GM21786 (cell line): ENCODE measurements at regions not wholly inside any gene's neighbourhood (a gene's known extent, or its start where the extent isn't known, plus 50 kb on each side); places are given as distances from the start of the nearest gene placed in this dataset.
"Not testable (repeated sequence)": the region's sequence is repeated elsewhere in the genome, so short reads cannot be mapped to it uniquely, and the experiment has no call there.

Source experiments
- ATAC-seq: cut with Tn5 transposase; IDR thresholded peaks from one replicate; pipeline ENCODE4 v1.9.1; 2021; ENCODE audit not compliant: unreplicated experiment

- no peak for ATAC-seq
Measured at GRCh38 chr6:12476484-12476883, 186.3 kb downstream of the EDN1 start.

DNA sequence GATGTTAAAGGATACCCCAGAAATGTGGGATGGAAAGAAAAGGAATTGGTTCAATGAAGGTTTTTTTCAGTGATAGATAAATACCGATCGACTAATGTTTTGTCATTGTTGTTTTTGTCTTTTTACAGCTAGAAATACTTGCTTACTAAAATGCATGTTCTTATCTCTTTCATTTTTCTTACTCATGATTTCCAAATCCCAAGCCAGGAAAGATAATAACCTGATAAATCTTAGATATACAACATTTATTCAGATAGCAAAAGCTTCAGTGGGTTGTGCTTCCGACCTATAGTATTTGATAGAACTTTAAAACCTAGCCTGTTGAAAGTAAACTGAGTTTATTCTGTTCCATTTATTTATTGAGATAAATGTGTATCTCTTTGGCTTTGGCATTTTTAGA is 187.5 kb downstream of the EDN1 start:
- ATAC-seq, result no peak

DNA sequence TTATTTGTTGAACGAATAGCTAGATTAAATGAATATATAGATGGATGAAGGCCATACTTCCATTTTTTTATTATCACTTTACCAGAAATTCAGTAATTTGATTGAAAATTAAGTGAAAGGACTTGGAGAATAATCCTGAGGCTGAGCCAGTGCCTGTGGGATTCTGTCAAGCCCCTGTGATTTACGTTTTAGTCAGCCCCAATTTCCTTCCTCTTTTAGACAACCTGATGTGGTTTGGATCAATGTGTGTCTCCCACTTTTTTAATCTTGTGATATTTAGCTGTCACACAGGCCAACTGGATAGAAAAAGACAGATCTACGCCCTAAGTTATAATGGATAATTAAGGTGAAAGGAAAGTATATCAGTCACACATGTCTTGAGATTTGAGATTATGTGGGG is 188.8 kb downstream of the EDN1 start:
- ATAC-seq, result no peak

DNA sequence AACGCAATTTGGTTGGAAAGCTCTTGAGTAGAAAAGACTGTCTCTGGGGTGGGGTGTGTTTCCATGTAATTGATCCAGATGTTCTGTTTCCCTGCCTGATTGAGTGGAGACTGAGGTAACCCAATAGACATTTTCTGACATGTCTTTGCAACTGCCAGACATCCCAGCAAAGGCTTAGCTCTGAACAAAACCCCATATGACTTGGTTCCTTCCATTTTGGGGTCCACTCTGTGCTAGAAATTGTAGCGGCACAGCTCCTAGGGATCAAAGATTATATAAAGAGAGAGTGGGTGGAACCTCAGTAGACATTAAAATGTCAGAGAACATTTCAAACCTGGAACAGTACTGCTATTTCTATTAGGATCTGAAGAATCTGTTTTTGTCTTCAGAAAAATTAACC is 189.3 kb downstream of the EDN1 start:
- ATAC-seq, result no peak

DNA sequence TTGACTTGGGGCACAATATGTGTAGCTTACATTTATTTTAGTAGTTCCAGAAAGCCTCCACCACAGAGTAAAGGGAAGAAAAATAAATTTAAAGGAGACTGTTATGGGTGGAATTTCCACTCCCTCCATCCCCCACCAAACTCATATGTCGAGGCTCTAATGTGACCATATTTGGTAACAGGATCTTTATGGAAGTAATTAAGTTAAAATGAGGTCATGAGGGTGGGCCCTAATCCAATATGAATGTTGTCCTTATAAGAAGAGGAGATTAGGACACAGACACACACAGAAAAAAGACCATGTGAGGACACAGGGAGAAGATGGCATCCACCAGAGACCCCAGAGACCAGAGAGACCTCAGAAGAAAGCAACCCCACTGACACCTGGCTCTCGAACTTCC is 189.7 kb downstream of the EDN1 start:
- no peak for ATAC-seq

DNA sequence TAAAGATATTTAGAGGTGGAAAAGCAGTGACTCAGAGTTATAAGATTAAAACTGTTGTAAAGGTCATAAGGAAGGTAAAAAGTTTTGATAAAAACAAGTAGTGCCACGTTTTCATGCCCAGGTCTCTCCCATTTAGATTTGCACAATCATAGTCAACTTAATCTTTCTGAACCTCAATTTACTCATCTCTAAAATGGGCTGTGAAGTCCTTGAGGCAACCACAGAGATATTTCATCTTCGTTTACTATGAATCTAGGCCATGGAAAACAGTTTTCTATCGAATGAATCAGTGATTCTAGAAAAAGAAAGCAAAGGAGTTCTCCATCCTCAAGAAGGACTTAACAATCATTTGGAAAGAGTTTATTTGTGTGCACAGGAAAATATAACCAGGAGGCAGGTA is 190.2 kb downstream of the EDN1 start:
- no peak for ATAC-seq

DNA sequence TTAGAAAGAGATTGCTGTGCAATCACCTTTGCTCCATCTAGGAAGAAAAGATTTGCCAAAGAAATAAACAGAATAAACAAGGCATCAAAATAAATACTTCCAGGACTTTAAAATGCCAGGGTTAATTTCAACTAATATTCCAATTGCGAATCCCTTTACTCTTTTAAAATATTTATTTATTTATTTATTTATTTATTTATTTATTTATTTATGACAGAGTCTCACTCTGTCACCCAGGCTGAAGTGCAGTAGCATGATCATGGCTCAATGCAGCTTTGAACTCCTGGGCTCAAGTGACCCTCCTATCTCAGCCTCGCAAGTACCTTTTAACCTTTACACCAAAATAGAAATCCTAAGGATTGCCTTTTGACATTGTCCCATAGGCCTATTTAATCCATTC is 191.1 kb downstream of the EDN1 start:
- ATAC-seq, result no peak

DNA sequence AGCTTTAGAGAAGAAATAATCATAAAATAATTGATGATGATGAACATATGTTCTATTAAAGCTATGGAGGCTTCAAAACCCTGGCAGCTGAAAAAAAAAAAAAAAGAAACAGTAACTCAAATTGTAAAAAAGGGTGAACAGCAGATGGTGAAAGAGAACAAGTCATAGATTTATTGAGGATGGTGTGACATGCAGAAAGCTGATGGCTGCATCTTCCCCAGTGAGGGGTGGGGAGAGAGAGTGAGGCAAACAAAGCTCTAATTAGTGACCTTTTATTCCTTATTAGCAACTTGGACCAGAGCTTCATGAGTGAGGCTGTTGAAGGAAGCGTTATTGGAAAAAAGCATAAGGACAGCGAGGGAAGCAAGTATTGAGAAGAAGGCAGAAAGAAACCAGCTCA is 191.7 kb downstream of the EDN1 start:
- no peak for ATAC-seq

DNA sequence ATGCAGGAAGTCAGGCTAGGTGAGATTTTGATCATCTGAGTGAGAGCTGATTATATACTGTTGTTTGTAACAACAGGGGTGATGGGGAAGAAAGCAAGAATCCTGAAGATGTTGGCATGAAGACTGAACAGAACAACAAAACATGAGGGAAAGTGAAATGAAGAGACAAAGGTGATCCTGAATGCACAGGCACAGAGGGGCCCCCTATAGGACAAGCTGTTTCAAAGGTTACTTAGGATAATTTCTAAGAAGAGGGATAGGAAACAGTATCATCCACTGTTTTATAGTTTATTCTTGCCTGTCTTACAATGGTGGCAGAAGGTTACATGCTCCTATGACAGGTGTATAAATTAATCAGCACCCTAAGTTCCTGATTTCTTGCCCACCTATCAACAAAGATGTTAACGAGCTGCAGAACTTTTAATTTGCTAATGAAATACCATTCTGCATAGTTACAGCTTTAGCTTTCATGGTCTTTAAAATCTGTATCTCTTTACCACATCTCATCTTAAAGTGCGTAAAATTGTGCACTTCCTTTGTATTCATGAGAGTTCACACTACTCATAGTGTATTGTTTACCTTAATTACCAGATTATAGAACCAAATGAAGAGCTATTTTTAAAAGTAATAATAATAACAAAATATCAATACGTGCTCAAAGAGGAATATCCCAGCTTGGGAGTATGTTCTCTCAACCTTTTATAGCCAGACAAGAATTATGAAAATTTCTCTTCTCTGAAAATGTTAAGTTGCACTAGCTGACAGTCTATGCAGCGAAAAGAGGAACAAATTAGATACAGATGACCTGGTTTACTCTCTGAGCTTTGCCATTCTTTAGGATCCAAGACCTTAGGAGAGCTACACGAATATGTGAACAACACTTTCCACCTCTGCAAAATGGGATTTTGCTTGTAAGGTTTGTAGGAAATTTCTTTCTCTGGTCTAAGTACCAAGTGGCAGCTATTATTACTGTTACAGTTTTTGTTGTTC is 192.5 kb downstream of the EDN1 start:
- no peak for ATAC-seq

GRCh38 chr6:12483712-12484111 is 193.6 kb downstream of the EDN1 start:
- peak; percentile 82 for ATAC-seq

DNA sequence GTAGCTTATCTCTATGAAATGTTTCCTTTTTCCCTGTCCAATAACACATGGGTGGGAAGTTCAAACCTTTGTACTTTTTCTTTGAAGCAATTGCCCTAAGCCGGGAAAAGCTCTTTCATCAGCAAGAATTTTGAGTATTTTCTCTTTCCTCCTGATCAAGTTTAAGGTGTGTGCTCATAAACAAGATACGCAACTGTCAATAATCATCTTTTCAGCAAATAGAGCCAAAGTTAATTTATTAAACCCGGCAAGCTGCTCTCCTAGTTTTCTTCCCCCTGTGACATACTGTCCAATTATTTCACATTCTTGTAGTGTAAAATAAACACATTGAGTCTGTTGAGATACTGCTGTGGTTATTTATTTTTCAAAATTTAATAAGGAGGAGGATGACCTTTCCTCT is 194.4 kb downstream of the EDN1 start:
- ATAC-seq, result no peak

GRCh38 chr6:12485226-12485764 is 195.1 kb downstream of the EDN1 start:
- no peak for ATAC-seq

DNA sequence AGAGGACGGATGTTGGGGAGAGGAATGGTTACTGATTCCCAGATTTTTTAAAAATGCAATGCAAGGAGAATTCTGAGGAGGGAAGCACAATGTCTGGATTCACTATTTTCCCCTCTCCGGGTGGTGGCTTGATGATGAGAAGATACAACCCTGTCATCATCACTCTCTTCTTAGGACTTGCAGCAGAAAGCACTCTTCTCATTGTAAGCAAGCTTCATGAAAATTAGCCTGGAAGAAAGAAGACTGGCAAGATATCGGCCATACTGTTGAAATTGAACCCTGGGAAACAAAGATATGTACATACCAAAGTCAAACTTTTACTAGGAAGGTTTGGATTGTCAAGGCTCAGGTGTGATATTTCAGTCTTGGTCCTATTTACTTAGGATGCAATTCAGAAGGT is 195.7 kb downstream of the EDN1 start:
- ATAC-seq, result no peak

- ATAC-seq, result no peak
Measured at GRCh38 chr6:12490351-12490903, 200.3 kb downstream of the EDN1 start.

DNA sequence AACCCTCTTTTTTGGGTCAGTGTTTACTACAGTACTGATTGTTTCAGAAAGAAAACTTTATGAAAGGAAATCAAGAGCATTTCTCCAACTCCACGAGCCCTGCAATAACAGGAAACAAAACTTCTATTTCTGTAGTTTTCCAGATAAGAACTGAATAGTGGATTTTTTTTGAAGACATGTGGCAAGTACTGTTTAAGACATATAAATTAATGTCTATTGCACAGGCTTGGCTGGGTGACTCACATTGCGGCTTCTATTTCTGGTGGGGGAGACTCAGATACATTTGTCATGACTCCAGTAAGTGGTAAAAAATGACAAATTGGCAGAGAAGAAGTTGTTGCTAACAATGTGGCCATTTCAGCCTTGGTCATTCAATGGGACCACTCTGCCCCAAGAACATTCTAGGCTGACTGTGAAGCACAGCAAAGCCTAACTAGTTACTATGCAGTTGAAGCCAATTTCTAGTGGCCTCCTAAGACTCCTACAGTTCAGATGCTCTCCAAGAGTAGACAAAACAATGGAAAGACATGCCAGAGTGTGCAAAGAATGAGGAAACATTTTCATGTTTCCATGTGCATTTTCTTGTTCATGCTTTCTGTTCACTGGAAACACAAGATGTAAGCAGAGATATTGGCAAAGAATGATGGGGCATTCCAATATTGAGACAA is 200.9 kb downstream of the EDN1 start:
- ATAC-seq, result no peak

DNA sequence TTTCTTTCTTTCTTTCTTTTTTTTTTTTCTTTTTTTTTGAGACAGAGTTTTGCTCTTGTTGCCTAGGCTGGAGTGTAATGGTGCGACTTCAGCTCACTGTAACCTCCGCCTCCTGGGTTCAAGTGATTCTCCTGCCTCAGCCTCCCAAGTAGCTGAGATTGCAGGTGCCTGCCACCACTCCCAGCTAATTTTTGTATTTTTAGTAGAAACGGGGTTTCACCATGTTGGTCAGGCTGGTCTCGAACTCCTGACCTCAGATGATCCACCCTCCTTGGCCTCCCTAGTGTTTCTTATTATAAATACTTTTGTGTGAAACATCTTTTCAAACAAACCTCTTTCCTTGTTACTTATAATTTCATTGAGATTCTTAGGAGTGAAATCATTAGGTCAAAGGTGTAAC is 202.8 kb downstream of the EDN1 start:
- ATAC-seq, result not testable (repeated sequence)

- ATAC-seq, result no peak
Measured at GRCh38 chr6:12493446-12493845, 203.3 kb downstream of the EDN1 start.

DNA sequence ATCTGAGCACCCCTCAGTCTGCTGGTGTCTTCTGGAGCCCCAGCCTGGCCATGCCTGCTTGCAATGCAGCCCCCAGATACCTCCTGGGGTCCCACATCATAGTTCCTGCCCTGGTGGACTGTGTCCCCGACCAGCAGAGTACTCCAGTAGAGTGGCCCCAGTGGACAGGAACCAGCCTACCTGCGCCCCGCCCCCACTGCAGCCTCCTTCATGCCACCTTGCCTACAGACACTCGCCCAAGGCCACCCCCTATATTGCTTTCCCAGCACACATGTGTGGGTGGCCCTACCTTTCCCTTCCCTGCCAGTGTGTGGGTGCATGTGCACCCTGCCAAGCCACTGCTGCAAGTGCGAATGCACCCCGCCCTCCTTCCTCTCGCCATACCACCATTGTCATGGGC is 204.0 kb downstream of the EDN1 start:
- ATAC-seq, result no peak

- ATAC-seq, result no peak
Measured at GRCh38 chr6:12501990-12502389, 211.8 kb downstream of the EDN1 start.

- peak; percentile 55 for ATAC-seq
Measured at GRCh38 chr6:12504325-12504966, 212.1 kb upstream of the PHACTR1 start.

GRCh38 chr6:12505486-12505885 is 211.1 kb upstream of the PHACTR1 start:
- ATAC-seq, result no peak
